ENCODE measurements at regions not wholly inside any gene's neighbourhood (a gene's known extent, or its start where the extent isn't known, plus 50 kb on each side); places are given as distances from the start of the nearest gene placed in this dataset.

DNA sequence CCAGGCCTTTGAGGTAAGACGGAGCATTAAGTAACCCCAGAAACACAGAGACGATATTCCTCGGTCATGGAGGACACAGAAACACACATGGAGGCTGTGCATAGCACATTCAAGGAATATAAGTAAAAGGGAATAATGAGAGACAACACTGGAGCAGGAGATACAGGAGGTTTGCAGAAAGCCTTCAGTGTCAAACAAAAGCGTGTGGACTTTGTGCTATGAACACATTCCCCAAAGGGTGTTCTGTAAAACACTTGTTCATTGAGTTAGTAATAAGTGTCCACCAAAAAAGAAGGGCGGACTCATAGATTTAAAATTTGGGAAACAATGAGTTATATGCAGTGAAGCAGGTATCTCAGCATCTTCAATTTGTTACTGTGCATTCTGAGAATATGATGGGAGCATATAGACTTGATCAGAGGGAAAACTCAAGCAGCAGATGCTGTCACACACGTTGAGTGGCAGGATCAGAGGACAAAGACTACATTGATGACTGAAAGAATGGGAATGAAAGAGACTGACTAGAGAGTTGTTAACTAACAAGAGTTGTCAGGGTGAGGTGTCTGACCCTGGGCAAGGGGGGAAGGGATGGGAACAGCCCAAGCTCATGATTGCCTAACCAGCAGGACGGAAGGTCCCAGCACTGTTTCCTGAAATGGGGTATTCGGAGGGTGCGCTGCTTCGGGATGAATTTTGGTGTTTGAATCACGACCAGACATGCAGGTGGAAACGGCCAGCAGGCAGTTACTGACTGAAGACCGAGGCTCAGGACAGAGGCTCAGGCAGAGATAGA, 85.2 kb upstream of the VIPR2 start (continued):
- TF ChIP-seq, protein P1, sequence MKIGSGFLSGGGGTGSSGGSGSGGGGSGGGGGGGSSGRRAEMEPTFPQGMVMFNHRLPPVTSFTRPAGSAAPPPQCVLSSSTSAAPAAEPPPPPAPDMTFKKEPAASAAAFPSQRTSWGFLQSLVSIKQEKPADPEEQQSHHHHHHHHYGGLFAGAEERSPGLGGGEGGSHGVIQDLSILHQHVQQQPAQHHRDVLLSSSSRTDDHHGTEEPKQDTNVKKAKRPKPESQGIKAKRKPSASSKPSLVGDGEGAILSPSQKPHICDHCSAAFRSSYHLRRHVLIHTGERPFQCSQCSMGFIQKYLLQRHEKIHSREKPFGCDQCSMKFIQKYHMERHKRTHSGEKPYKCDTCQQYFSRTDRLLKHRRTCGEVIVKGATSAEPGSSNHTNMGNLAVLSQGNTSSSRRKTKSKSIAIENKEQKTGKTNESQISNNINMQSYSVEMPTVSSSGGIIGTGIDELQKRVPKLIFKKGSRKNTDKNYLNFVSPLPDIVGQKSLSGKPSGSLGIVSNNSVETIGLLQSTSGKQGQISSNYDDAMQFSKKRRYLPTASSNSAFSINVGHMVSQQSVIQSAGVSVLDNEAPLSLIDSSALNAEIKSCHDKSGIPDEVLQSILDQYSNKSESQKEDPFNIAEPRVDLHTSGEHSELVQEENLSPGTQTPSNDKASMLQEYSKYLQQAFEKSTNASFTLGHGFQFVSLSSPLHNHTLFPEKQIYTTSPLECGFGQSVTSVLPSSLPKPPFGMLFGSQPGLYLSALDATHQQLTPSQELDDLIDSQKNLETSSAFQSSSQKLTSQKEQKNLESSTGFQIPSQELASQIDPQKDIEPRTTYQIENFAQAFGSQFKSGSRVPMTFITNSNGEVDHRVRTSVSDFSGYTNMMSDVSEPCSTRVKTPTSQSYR (CRISPR knock-in tag; IDR thresholded peaks at IDR 0.05; ENCODE audit: borderline replicate concordance) = peak; percentile 92
- no peak for TF ChIP-seq REL (CRISPR knock-in tag; conservative IDR thresholded peaks at IDR 0.05)
- TF ChIP-seq, protein P2, sequence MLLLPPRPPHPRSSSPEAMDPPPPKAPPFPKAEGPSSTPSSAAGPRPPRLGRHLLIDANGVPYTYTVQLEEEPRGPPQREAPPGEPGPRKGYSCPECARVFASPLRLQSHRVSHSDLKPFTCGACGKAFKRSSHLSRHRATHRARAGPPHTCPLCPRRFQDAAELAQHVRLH (CRISPR knock-in tag; IDR thresholded peaks at IDR 0.05; ENCODE audit: borderline replicate concordance, low read depth) = no peak
- no peak for TF ChIP-seq SKI (IDR thresholded peaks at IDR 0.05; ENCODE audit: partially characterized antibody)
- TF ChIP-seq SOX13 (IDR thresholded peaks at IDR 0.05) = no peak
- peak in 1 of 2 experiments; percentile 48; a peak in 1 of 4 replicates for TF ChIP-seq SOX13 (CRISPR knock-in tag; conservative IDR thresholded peaks at IDR 0.05 in 1 of 2, IDR thresholded peaks at IDR 0.05 in 1 of 2)
- peak; percentile 58 for TF ChIP-seq ASH2L (IDR thresholded peaks at IDR 0.05; ENCODE audit: insufficient read length, low read depth, low read length)
- peak; percentile 32; the same call in 1 of the 2 replicates for TF ChIP-seq SOX5 (CRISPR knock-in tag; IDR thresholded peaks at IDR 0.05; ENCODE audit: borderline replicate concordance)
- TF ChIP-seq NR2F6 (IDR thresholded peaks at IDR 0.05) = 0 out of 2 replicates have a peak, but pooled peaks have one; percentile 20
- TF ChIP-seq NR2F6 (CRISPR knock-in tag; IDR thresholded peaks at IDR 0.05) = no peak
- TF ChIP-seq TBX3 (IDR thresholded peaks at IDR 0.05; ENCODE audit: borderline replicate concordance) = peak; percentile 35; the same call in 1 of the 2 replicates
